GM10266 (cell line): ENCODE measurements at regions not wholly inside any gene's neighbourhood (a gene's known extent, or its start where the extent isn't known, plus 50 kb on each side); places are given as distances from the start of the nearest gene placed in this dataset.

Experiments
- DNase-seq: peaks from one replicate; pipeline ENCODE4 v3.0.0; 2012; ENCODE audit errors: extremely low spot score
- CTCF ChIP-seq: IDR thresholded peaks from 2 replicates; pipeline ENCODE4 v1.5.1; 2012; ENCODE audit warnings: mild to moderate bottlenecking, low read depth; ENCODE audit not compliant: control insufficient read depth, insufficient read depth; ENCODE audit errors: missing control alignments

GRCh38 chr16:86808863-86809444, 230.6 kb downstream of the FOXL1 start:
- TF ChIP-seq CTCF = no peak
- DNase-seq = no peak

GRCh38 chr16:86809458-86809955, 231.2 kb downstream of the FOXL1 start:
- no peak for TF ChIP-seq CTCF
- no peak for DNase-seq

GRCh38 chr16:86810062-86810461, 231.7 kb downstream of the FOXL1 start:
- DNase-seq = no peak
- TF ChIP-seq CTCF = no peak

- DNase-seq = no peak
- TF ChIP-seq CTCF = no peak
Observed at GRCh38 chr16:86812363-86812970, 234.1 kb downstream of the FOXL1 start.

GRCh38 chr16:86814256-86814655, 235.9 kb downstream of the FOXL1 start:
- TF ChIP-seq CTCF = no peak
- no peak for DNase-seq

- no peak for DNase-seq
- TF ChIP-seq CTCF = no peak
Observed at GRCh38 chr16:86816930-86817625, 238.7 kb downstream of the FOXL1 start.

GRCh38 chr16:86818671-86819532, 240.6 kb downstream of the FOXL1 start:
- DNase-seq = no peak
- no peak for TF ChIP-seq CTCF
